HCT116 (cell line): ENCODE measurements at regions not wholly inside any gene's neighbourhood (a gene's known extent, or its start where the extent isn't known, plus 50 kb on each side); places are given as distances from the start of the nearest gene placed in this dataset.

ENCODE experiments used
- CTCF ChIP-seq, 3 experiments: fragments of 200-600 bp in 1 of 3; sonication (generic) in 1 of 3; IDR thresholded peaks in 2 of 3; conservative IDR thresholded peaks in 1 of 3; 2 replicates each; pipeline ENCODE4 v1.5.1; 2012 to 2017; ENCODE audit warnings: low read depth in 2 of 3, low read length in 2 of 3, antibody characterized with exemption in 1 of 3, borderline replicate concordance in 1 of 3, control low read depth in 1 of 3, mild to moderate bottlenecking in 1 of 3, mixed read lengths in 1 of 3, mixed run types in 1 of 3, moderate library complexity in 1 of 3; ENCODE audit not compliant: insufficient read depth in 1 of 3
- EZH2 ChIP-seq: fragments of 200-600 bp; sonication (generic); IDR thresholded peaks from 2 replicates; pipeline ENCODE4 v1.6.1; 2017; ENCODE audit warnings: antibody characterized with exemption, mixed run types
- EZH2phosphoT487 ChIP-seq: fragments of 200-600 bp; IDR thresholded peaks from 2 replicates; pipeline ENCODE4 v1.6.1; 2018; ENCODE audit warnings: antibody characterized with exemption, borderline replicate concordance
- MAX ChIP-seq: IDR thresholded peaks from 2 replicates; pipeline ENCODE4 v1.6.1; 2012
- POLR2A ChIP-seq: IDR thresholded peaks from 2 replicates; pipeline ENCODE4 v1.7.0; 2011; ENCODE audit warnings: borderline replicate concordance; ENCODE audit not compliant: insufficient read depth, insufficient read length; ENCODE audit errors: extremely low read depth
- REST ChIP-seq: IDR thresholded peaks from 2 replicates; pipeline ENCODE4 v1.6.1; 2012; ENCODE audit warnings: low read depth

GRCh38 chr16:9630985-9631384 lies 539.5 kb downstream of the HAPSTR1 start:
- TF ChIP-seq EZH2phosphoT487 (no peak), CTCF (IDR thresholded peaks at IDR 0.05 in 2 of 3, conservative IDR thresholded peaks at IDR 0.05 in 1 of 3; ENCODE audit: borderline replicate concordance in 1 of 3, insufficient read depth in 1 of 3, low read depth in 2 of 3, low read length in 2 of 3) (no peak), REST (no peak), POLR2A (no peak), EZH2 (no peak), MAX (no peak)
